Hematopoietic multipotent progenitor cell treated with erythropoietin and hydrocortisone succinate and interleukin-3 and kit ligand, for 8 days (in vitro differentiated cells): ENCODE measurements at regions not wholly inside any gene's neighbourhood (a gene's known extent, or its start where the extent isn't known, plus 50 kb on each side); places are given as distances from the start of the nearest gene placed in this dataset.

ENCODE experiments used
- DNase-seq: peaks from one replicate; pipeline ENCODE4 v3.0.0-alpha.2; 2015

DNA sequence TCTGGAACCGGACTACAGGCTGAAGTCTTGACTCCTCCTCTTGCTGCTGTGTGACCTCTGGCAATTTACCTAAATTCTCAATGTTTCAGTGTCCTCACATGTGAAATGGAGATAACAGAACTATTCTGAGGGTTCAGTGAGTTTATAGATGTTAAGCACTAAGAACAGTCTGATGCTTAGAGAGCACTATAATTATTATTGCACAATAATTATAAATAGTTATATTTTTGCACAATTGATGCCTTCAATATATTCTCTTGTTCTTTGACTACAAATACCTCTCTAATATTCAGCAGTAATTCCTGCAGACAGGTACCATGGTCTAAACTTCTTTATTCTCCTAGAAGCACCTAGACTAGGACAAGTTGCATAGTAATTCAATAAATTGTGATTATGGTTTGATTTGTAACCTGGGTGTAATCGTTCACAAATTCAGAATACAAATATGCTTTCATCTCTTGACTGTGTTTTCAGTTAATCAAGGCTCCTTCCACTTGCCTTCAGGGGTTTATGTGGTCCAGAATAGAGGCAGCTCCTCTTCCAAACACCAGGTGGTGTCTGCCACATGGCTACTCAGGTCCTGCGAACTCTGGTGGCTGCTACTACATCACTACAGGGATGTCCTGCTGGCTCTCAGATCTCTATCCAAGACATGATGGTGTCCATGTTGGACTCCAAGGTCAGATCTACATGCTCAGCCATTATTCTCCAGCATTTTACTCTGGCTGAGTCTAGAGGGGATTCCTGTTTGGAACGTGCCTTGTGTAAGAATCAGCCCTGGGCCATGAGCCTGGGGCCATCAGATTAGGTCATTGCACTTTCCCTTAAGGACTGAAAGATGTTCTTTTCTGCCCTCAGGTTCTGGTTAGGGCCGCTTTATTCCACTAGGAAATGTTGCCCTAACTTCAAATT is 103.4 kb downstream of the QRFPR start:
- peak; percentile 5 for DNase-seq

DNA sequence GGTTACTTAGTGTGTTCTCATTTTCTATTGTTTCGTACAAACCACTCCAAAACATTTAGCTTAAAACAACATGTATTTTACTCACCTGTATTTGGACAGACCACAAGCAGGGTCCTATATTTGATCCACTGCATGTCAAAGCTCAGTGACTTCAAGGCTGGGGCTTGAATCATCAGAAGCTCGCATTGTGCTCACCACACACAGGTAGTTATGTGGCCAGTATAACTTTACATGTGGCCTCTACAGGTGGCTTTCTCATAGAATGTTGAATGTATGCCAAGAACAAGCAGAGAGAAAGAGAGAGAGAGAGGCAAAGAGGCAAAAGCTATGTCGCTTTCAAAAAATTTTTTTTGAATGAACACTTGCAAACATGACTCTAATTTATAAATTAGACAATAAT is 107.6 kb downstream of the QRFPR start:
- DNase-seq: no peak

DNA sequence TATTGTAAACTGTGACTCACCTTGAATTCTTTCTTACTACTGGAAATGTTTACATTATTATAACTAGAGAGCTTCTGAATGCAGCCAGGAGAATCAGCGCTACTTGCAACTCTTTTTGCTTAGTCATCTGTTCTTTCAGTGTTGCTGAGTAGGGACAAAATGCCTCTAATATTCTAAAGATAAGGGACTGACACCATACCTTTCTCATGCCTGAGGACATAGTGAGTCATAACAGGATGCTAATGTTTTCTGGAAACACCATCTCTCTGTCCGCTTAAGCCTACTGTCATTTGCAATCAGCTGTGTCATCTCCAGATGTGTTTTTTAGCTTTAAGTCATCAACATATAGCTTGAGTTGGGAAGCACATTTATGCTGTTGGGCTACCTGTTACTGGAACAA is 108.3 kb downstream of the QRFPR start:
- DNase-seq: no peak

DNA sequence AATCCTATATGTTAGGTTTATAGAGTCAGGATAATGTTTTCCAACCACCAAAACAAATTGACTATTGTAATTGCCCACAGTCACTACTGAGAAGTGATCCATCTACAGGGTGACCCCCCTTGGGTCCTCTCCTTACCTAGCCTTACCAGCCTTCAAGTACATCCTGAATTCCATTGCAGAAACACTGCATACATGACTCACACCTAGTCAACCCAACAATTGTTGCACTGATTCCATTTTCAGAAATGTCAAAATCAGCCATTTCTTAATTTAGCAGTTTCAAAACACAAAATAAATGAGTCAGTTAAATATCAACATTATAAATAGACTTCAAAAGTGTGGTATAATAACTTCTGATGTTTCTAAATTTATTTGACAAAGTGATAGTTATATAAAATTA is 106.3 kb upstream of the TNIP3 start:
- no peak for DNase-seq

DNA sequence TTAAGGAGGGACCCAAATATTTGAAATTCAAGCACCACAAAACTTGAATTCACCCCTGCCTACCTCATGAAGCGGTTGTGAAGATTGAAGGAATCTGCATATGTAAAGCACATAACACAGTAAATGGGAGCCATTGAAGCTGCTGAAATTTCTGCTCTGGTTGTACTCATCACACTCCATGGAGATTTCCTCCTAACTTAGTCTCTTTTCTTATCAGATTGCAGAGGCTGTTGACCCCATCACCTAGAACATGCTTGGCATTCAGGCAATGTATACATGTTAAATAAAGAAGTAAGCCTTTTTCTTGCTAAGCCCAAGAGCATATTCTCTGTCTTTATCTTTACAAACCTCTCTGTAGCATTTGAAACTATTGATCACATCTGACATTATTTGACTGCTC is 104.9 kb upstream of the TNIP3 start:
- no peak for DNase-seq

DNA sequence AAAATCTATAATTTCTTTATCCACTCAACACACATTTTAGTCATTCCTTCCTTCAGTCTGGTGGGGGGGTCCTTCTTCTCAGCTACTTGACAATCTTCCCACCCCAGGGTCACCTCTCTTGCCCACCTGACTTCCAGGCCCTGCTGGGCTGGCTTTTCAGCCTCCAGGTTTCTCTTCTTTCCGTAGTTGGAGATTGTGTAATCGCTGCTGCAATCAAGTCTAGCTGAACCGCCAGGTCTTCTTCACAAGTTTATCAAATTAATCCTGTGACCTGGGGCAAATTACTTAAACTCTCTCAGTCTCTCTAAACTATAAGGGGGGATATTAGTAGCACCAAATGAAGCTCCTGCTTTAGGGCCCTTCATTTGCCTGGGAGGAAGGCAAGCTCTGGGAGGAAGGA is 102.9 kb upstream of the TNIP3 start:
- DNase-seq: no peak

- no peak for DNase-seq
Measured at GRCh38 chr4:121256887-121257466, 92.9 kb upstream of the TNIP3 start.

DNA sequence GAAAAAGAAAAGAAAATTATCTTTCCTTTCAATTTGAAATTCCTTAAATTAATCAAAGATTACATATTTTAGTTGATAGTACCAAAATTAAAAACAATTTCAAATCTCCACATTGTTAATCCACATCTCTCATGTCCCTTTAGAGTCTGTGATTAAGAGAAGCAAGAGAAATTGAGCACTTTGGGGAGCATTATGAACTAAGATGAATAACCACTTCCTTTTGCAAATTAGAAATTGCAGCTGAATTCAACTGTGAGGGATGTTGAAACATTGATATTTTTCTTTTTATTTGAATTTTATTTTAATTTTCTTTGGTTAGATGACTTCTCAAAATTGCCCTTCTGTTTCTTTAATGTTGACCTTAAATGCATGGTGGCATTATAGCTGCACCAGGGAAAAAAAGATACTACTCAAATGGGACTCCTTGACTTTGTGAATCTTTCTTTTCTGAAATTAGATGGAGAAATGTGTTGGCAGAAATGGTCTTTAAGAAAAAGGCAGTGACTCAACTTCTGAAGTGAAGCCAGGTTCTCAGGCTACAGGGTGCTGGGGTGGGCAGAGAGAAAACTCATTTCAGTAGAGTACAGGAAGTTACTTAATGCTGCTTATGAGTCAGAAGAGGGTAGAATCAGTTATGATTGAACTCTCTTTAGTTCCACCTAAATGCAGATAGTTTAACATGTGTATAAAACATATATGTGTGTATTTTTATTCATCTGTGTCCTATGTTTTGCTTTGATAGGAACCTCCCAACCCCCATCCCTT is 92.0 kb upstream of the TNIP3 start:
- no peak for DNase-seq

GRCh38 chr4:121253961-121254360 is 89.8 kb upstream of the TNIP3 start:
- DNase-seq: no peak

DNA sequence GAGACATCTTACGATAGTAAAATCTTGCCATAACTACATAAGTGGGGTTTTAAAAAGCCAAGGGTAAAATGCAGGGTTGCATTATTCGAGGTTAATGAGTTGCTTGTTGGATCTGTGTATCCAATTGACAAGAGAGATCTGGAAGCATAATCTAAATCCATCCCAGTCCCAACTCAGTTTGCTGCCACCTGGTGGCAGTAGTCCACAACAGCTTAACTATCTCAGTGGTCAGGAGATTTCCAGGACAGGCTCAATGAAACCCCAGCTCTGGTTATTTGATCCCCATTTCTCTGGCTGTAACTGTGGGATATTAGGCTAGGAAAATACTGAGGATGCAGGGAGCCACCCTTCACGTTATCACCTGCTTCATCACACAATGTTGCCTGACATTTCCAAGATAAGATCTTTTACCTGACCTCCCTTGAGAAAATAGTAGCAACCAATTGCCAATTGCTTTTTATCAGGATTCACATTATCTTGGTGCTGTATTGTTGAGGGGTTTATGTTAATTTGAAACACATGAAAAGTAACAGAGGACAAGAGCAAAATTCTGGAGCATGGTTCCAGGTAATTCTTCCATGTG is 88.2 kb upstream of the TNIP3 start:
- peak; percentile 68 for DNase-seq

GRCh38 chr4:121248747-121249146 is 84.6 kb upstream of the TNIP3 start:
- DNase-seq: no peak

GRCh38 chr4:121246698-121247097 is 82.6 kb upstream of the TNIP3 start:
- DNase-seq: no peak

- DNase-seq: no peak
Measured at GRCh38 chr4:121243485-121243884, 79.4 kb upstream of the TNIP3 start.

DNA sequence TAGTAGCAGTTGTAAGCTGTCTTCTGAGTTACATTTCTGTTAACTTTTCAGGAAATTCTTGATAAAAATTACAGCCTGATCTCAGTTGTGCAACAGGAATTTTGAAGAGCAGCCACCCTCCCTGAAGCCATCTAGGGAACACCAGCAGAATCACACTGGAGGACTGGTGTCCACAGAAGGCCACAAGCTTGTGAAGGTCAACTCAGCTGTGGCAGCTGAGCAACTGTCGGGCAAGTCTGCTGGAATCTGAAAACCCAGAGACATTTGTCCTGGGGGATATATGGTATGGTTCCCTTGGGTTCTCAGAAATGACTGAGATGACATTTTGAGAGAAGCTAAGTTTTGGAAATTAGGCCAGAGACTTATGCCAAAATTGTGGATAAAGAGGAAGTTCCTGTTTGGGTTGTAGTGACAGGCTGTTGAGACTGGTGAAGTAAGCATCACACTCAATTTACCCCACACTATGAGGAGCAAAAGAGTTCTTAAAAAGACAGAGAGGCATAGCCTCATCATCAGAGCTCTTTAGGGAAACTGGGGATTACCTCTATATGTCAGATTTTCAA is 78.1 kb upstream of the TNIP3 start:
- DNase-seq: no peak

GRCh38 chr4:121239951-121240350 is 75.8 kb upstream of the TNIP3 start:
- DNase-seq: no peak

- no peak for DNase-seq
Measured at GRCh38 chr4:121238461-121238860, 74.3 kb upstream of the TNIP3 start.

DNA sequence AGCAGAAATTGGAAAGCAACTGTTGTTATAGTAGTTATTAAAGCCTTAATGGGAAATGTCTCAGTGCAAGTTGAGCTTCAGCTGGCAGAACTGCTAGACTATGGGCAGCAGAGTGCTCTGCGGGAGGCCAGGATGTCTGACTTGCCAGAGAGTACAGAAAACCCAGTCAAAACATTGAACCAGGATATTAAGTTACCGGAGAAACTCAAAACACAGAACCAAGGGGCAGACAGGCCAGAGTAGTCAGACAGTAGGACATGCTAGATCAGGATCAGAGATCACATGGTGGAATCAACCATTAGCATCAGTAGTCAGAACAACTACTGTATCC is 72.9 kb upstream of the TNIP3 start:
- no peak for DNase-seq

- no peak for DNase-seq
Measured at GRCh38 chr4:121236353-121237068, 72.4 kb upstream of the TNIP3 start.

- DNase-seq: no peak
Measured at GRCh38 chr4:121233982-121234381, 69.9 kb upstream of the TNIP3 start.

DNA sequence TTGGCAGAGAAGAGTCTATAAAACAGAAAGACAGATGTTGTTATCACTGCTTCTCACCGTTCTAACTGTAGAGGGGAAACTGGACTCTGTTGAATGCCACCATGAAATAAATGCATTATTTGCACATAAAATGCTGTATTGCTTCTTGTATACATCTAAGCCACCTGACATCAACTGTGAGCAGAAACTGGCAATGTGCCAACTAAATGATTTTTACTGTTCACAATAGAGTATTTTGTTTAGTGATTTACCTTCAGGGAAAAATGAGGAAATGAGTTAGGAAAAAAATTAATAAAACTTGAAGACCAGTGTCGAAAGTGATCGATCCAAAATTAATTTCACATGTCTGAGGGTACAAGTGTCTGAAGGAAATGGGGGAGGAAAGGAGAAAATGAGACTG is 65.9 kb upstream of the TNIP3 start:
- no peak for DNase-seq

DNA sequence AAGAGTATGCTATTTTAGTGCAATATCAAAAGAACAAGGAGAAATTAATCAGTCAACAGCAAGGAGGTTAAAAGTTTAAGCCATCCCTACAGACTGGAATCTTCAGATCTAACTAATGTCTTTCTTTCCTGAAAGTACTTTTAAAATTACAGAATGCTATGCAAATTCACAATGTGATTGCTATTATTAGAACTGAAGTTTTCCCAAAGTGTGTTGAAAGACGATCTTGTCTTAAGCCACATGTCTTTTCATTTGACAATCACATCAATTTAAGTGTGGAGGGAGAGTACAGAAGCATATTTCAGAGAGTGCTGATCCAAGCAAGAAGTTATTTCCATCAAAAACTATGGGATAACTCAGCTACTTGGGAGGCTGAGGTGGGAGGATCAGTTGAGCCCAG is 64.7 kb upstream of the TNIP3 start:
- no peak for DNase-seq

DNA sequence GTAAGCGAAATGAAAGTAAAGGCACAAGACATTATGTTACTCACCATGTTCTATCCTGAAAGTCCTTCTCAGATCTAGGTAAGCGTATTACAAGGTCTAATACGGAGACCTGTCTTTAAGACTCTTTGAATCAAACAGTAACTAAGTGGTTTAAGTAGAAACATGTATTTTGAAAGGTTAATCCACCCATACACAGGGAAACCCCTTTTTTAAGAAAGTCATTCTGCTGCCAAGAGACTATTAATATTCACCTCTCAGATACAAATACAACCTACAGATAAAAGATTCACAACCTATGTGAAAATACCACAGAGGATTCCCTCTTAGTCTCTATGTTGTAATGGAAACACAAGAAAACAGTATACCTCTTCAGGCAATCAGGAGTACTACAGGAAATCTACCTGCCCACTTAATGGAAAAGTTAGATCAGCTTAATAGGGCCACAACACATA is 63.2 kb upstream of the TNIP3 start:
- DNase-seq: no peak

DNA sequence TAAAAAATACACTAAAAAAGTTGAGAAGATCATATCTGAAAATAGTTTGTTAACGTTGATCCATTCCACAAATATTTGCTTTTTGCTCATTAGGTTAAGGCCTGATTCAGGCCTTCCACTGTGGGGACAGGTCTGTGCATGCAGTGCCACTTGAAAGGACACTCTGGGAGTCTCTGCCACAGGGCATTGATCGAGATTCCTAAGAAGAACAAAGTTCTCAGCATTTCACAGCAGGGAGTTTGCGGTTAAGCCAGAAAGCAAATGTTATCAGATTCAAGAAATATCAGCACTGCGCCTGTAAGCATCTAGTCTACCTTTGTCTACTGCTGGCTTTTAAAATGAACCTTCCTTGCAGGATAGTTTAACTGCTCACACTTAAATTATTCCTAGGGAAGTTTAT is 62.2 kb upstream of the TNIP3 start:
- DNase-seq: no peak
